Esophagus squamous epithelium (tissue), 5 donors: ENCODE measurements at regions not wholly inside any gene's neighbourhood (a gene's known extent, or its start where the extent isn't known, plus 50 kb on each side); places are given as distances from the start of the nearest gene placed in this dataset.

Experiments used
- DNase-seq: peaks from one replicate; lab custom pipeline; 2025; lab: John Stamatoyannopoulos, UW
- H3K27ac ChIP-seq, 4 donors: fragments of 200-600 bp; sonication (generic); one replicate each; pipeline ENCODE4 v1.5.1; 2016 to 2019; ENCODE audit warnings: mild to moderate bottlenecking in 1 of 4
- H3K27me3 ChIP-seq, 4 donors: fragments of 200-600 bp; sonication (generic); 1 replicate in 3 of 4; 2 replicates in 1 of 4; pipeline versions ENCODE4 v1.5.1 to v1.6.0; 2017 to 2021; ENCODE audit warnings: antibody characterized with exemption in 1 of 4
- H3K36me3 ChIP-seq, 3 donors: fragments of 200-600 bp; sonication (generic); one replicate each; pipeline ENCODE4 v1.5.1; 2016 to 2019
- H3K4me1 ChIP-seq, 3 donors: fragments of 200-600 bp; sonication (generic); one replicate each; pipeline ENCODE4 v1.5.1; 2017 to 2019
- H3K4me3 ChIP-seq, 4 donors: fragments of 200-600 bp; sonication (generic); 1 replicate in 3 of 4; 2 replicates in 1 of 4; pipeline ENCODE4 v1.5.1; 2016 to 2019; ENCODE audit warnings: mild to moderate bottlenecking in 2 of 4, moderate library complexity in 1 of 4
- H3K9me3 ChIP-seq, 3 donors: fragments of 200-600 bp; sonication (generic); one replicate each; pipeline ENCODE4 v1.5.1; 2016 to 2019
- POLR2A ChIP-seq, 4 donors: fragments of 450-650 bp; IDR thresholded peaks; one replicate each; pipeline ENCODE4 v1.6.1; 2017; ENCODE audit warnings: antibody characterized with exemption in 4 of 4, mild to moderate bottlenecking in 4 of 4, moderate library complexity in 3 of 4
- WGBS, 2 donors: methylation state at CpG; one replicate each; pipeline ENCODE4 v1.1.5; 2018; 5-methylcytosine and 5-hydroxymethylcytosine counted together
- intact Hi-C: fragments of 100-400 bp; cut with DNase I; formaldehyde crosslinking; loops from one replicate; pipeline ENCODE4 v1.15.0; 2022
- TF ChIP-seq, protein P1 (sequence below), 6 experiments: fragments of 450-650 bp in 4 of 6; fragments of 200-600 bp in 2 of 6; sonication (generic) in 2 of 6; IDR thresholded peaks; one replicate each; pipeline ENCODE4 v1.5.1; 2016 to 2019; ENCODE audit warnings: antibody characterized with exemption in 6 of 6, mild to moderate bottlenecking in 4 of 6, moderate library complexity in 4 of 6
- donor health status: DM: yes; HTN: yes; CAD: no.

DNA sequence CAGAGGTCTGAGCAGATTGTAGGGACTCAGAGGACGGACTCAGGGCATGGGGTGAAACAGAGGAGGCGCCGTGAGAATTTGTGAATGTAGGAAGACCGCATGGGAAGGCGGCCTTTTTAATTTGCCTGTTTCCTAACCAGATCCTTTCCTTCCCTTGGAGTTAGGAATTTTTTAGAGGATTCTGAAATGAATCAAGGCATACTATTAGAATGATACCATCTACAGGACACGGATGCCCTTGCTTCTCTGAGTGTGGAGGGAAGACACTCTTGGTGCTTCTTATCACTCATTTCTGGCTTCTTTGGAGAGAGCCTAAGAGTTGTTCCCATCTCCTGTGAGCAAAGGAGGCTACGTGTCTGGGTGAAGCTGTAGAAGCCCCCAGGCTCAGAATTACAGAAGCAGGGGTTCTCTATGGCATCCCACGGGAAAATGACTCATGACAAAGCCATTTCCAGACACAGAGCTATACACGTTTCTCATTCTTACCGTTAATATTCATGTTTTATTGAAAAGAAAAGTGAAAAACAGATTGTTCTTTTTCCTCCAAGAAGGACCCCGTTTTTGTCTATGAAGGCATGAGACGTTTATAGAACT, 148.5 kb downstream of the EDN3 start:
- Histone ChIP-seq H3K27ac (no peak overlapping the region), H3K9me3 (no peaks in the 10 kb centered on the region), H3K36me3 (no peaks in the 10 kb centered on the region), H3K27me3 (peaks cover 0 to 68% (median 0%) of the 10 kb centered on the region in 4 donors), H3K4me3 (no peak overlapping the region), H3K4me1 (no peaks in the 10 kb centered on the region)
- intact Hi-C loops: no loop called here
- DNase-seq: no peak
- TF ChIP-seq, protein P1, sequence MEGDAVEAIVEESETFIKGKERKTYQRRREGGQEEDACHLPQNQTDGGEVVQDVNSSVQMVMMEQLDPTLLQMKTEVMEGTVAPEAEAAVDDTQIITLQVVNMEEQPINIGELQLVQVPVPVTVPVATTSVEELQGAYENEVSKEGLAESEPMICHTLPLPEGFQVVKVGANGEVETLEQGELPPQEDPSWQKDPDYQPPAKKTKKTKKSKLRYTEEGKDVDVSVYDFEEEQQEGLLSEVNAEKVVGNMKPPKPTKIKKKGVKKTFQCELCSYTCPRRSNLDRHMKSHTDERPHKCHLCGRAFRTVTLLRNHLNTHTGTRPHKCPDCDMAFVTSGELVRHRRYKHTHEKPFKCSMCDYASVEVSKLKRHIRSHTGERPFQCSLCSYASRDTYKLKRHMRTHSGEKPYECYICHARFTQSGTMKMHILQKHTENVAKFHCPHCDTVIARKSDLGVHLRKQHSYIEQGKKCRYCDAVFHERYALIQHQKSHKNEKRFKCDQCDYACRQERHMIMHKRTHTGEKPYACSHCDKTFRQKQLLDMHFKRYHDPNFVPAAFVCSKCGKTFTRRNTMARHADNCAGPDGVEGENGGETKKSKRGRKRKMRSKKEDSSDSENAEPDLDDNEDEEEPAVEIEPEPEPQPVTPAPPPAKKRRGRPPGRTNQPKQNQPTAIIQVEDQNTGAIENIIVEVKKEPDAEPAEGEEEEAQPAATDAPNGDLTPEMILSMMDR (IDR thresholded peaks at IDR 0.05): no peak
- no peak for TF ChIP-seq POLR2A (IDR thresholded peaks at IDR 0.05)
- 59 to 62% methylated on average over 12 of the region's 12 CpGs for WGBS, 2 donors

DNA sequence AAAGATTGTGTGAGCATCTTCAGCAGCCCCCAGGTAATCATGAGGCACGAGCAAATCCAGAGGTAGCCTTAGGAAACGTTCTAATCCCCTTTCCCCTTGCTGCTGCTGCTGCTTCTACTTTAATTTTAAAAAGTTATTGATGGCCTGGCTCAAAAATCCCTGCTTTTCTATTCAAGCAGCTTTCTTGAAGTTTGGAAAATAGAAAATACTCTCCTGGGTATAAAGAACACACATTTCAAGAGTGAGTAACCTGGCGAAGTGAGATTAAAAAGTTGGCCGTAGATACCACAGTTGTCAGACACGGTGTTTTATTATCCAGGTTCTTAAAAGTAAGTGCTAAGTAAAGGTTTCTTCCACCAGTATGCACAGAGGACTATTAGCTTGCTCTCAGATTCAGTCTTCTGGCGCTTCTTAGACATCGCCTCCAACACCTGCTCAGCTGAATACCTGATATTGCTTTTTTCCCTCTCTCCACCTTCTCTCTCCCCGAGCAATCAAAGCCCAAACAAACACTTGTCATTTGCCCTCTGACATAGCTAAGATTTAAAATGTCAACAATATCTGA, 150.7 kb downstream of the EDN3 start:
- intact Hi-C loops: no loop called here
- peaks cover 0 to 49% (median 0%) of the 10 kb centered on the region in 4 donors for H3K27me3 ChIP-seq
- H3K4me1 ChIP-seq: peaks cover 0 to 12% (median 2%) of the 10 kb centered on the region in 3 donors
- no peaks in the 10 kb centered on the region for H3K36me3 ChIP-seq
- TF ChIP-seq POLR2A (IDR thresholded peaks at IDR 0.05): no peak
- TF ChIP-seq, protein P1 (IDR thresholded peaks at IDR 0.05): no peak
- no peak overlapping the region for H3K4me3 ChIP-seq
- H3K27ac ChIP-seq: no peak overlapping the region
- no peaks in the 10 kb centered on the region for H3K9me3 ChIP-seq
- DNase-seq: no peak
- 62 to 64% methylated on average over 8 of the region's 8 CpGs for WGBS, 2 donors

DNA sequence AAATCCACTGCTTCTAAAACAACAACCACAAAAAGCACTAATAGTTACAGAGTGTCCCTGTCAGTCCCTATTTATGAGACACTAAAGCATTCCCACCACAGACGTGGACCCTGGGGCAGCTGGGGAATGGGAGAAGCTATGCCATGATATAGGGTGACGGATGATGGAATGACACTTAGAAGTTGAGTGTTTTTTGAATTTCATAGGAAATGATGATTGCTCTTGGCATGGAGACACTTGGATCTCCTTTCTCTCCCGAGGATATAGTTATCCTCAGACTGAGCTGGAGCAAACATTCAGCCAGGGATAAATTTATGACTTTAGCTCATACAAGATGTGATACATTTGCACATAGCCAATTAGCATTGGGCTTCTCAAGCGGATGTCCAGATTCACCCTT, 151.2 kb downstream of the EDN3 start:
- WGBS, 2 donors: 55 to 62% methylated on average over 4 of the region's 4 CpGs
- no peak for DNase-seq
- H3K27me3 ChIP-seq: peaks cover 0 to 49% (median 0%) of the 10 kb centered on the region in 4 donors
- H3K36me3 ChIP-seq: no peaks in the 10 kb centered on the region
- no peak for TF ChIP-seq POLR2A (IDR thresholded peaks at IDR 0.05)
- TF ChIP-seq, protein P1 (IDR thresholded peaks at IDR 0.05): no peak
- intact Hi-C loops: no loop called here
- H3K9me3 ChIP-seq: no peaks in the 10 kb centered on the region
- peaks cover 0 to 12% (median 2%) of the 10 kb centered on the region in 3 donors for H3K4me1 ChIP-seq
- no peak overlapping the region for H3K4me3 ChIP-seq
- no peak overlapping the region for H3K27ac ChIP-seq

DNA sequence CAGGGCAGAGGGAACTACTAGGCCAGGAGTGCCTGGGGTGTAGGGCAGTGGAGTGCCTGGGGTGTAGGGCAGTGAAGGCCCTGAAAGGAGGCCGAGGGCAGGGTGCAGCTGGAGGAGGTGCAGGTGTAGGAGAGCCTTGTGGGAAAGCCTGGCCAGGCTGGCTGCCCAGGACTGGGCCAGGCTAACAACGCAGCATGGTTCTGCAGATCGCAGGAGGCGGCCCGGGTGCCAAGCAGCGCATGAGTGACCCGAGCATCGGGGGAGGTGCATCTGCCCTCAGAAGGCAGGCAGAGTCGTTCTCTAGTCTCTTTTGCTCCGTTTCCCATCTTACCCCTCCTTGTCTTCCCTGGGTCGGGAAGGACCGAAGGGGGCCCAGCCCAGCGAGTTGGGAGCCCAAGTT, 151.5 kb upstream of the PHACTR3 start:
- H3K9me3 ChIP-seq: no peaks in the 10 kb centered on the region
- H3K4me1 ChIP-seq: peaks cover 0 to 12% (median 2%) of the 10 kb centered on the region in 3 donors
- no peak overlapping the region for H3K4me3 ChIP-seq
- DNase-seq: no peak
- TF ChIP-seq, protein P1 (IDR thresholded peaks at IDR 0.05): no peak
- TF ChIP-seq POLR2A (IDR thresholded peaks at IDR 0.05): no peak
- no peak overlapping the region for H3K27ac ChIP-seq
- WGBS, 2 donors: 85 to 86% methylated on average over 7 to 11 of the region's 13 CpGs
- H3K27me3 ChIP-seq: peaks cover 0 to 46% (median 0%) of the 10 kb centered on the region in 4 donors
- intact Hi-C loops: no loop called here
- no peaks in the 10 kb centered on the region for H3K36me3 ChIP-seq

DNA sequence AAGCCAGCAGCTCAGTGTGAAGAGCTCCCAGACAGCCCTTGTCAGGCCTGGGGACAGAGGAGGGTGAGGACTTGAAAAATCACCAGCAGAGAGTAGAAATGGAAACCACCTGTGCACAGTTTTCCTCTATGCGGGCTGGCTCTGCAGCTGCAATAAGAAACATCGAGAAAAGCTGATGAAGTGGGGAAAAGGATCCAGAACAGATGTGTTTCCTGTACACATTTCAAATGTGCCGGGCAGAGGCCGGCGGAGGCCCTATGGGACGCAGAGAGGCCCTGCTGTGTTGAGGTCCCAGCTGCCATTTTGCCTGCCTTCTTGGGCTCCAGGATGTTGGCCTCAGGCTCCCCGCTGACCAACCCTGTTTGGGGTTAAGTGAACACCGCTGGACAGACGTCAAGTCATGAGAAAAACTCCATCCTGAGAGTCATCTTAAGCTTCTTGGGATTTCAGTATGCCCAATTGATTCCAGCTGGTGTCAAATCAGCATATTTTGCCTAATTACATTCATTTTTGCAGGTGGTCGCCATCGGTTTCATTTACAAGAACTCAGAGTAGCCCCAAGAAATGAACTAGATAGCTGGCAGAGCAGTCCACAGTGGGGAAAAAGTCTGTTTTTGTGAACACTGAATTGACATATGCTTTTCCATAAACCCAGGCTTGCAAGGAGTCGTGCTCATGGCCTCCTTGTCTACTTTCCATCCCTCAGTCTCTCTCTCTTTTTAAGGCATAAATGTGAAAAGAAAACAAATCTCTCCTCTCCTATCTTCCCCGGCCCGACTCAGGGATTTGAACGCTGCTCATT, 150.4 kb upstream of the PHACTR3 start:
- Histone ChIP-seq H3K36me3 (no peaks in the 10 kb centered on the region), H3K4me1 (peaks cover 0 to 12% (median 2%) of the 10 kb centered on the region in 3 donors), H3K27me3 (peaks cover 0 to 45% (median 0%) of the 10 kb centered on the region in 4 donors), H3K9me3 (no peaks in the 10 kb centered on the region), H3K27ac (no peak overlapping the region), H3K4me3 (no peak overlapping the region)
- 78 to 85% methylated on average over 14 to 15 of the region's 15 CpGs for WGBS, 2 donors
- TF ChIP-seq, protein P1 (IDR thresholded peaks at IDR 0.05): no peak
- no peak for TF ChIP-seq POLR2A (IDR thresholded peaks at IDR 0.05)
- DNase-seq: no peak
- intact Hi-C loops: no loop called here
